ENCODE measurements at regions not wholly inside any gene's neighbourhood (a gene's known extent, or its start where the extent isn't known, plus 50 kb on each side); places are given as distances from the start of the nearest gene placed in this dataset.
"Not testable (repeated sequence)": the region's sequence is repeated elsewhere in the genome, so short reads cannot be mapped to it uniquely, and the experiment has no call there.

GRCh38 chr1:149314921-149315320, 159.9 kb upstream of the NBPF19 start:
- TF ChIP-seq CTCF, POLR2A, POLR2AphosphoS5, EP300 (IDR thresholded peaks at IDR 0.05): not testable (repeated sequence)
